Gastroesophageal sphincter (tissue), 3 donors: ENCODE measurements at regions not wholly inside any gene's neighbourhood (a gene's known extent, or its start where the extent isn't known, plus 50 kb on each side); places are given as distances from the start of the nearest gene placed in this dataset.

Experiments used
- POLR2A ChIP-seq, 2 donors: fragments of 450-650 bp; IDR thresholded peaks; one replicate each; pipeline ENCODE4 v1.6.1; 2017; ENCODE audit warnings: antibody characterized with exemption in 2 of 2, mild to moderate bottlenecking in 2 of 2, moderate library complexity in 1 of 2
- TF ChIP-seq, protein P1 (sequence below), 4 experiments: fragments of 200-600 bp in 2 of 4; fragments of 450-650 bp in 2 of 4; sonication (generic) in 1 of 4; IDR thresholded peaks; one replicate each; pipeline ENCODE4 v1.5.1; 2017 to 2019; ENCODE audit warnings: antibody characterized with exemption in 4 of 4, mild to moderate bottlenecking in 2 of 4, moderate library complexity in 2 of 4

- TF ChIP-seq, protein P1, sequence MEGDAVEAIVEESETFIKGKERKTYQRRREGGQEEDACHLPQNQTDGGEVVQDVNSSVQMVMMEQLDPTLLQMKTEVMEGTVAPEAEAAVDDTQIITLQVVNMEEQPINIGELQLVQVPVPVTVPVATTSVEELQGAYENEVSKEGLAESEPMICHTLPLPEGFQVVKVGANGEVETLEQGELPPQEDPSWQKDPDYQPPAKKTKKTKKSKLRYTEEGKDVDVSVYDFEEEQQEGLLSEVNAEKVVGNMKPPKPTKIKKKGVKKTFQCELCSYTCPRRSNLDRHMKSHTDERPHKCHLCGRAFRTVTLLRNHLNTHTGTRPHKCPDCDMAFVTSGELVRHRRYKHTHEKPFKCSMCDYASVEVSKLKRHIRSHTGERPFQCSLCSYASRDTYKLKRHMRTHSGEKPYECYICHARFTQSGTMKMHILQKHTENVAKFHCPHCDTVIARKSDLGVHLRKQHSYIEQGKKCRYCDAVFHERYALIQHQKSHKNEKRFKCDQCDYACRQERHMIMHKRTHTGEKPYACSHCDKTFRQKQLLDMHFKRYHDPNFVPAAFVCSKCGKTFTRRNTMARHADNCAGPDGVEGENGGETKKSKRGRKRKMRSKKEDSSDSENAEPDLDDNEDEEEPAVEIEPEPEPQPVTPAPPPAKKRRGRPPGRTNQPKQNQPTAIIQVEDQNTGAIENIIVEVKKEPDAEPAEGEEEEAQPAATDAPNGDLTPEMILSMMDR (IDR thresholded peaks at IDR 0.05) = no peak
- TF ChIP-seq POLR2A (IDR thresholded peaks at IDR 0.05) = no peak
These were observed 268.8 kb downstream of the LMBRD1 start for GRCh38 chr6:69527921-69528476.
